ENCODE measurements at regions not wholly inside any gene's neighbourhood (a gene's known extent, or its start where the extent isn't known, plus 50 kb on each side); places are given as distances from the start of the nearest gene placed in this dataset.
"Not testable (repeated sequence)": the region's sequence is repeated elsewhere in the genome, so short reads cannot be mapped to it uniquely, and the experiment has no call there.

DNA sequence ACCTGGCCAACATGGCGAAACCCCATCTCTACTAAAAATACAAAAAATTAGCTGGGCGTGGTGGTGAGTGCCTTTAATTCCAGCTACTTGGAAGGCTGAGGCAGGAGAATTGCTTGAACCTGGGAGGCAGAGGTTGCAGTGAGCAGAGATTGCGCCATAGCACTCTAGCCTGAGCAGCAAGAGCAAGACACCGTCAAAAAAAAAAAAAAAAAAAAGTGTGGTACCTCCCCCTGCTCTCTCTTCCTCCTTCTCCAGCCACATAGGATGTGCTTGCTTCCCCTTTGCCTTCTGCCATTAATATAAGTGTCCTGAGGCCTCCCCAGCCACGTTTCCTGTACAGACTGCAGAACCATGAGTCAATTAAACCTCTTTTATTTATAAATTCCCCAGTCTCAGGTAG lies 226.8 kb downstream of the CYP26B1 start:
- not testable (repeated sequence) for ATAC-seq, DNase-seq, H3K4me3 Mint-ChIP-seq, H3K27ac Mint-ChIP-seq, H3K4me1 Mint-ChIP-seq, H3K9me3 Mint-ChIP-seq
- H3K27me3 Mint-ChIP-seq, result peaks cover 13% of the 10 kb centered on the region

- Mint-ChIP-seq H3K4me1 (no peaks in the 10 kb centered on the region), H3K9me3 (peaks cover 0 to 7% of the 10 kb centered on the region in 2 donors), H3K27ac (no peak overlapping the region), H3K4me3 (no peak overlapping the region), H3K27me3 (peaks cover 15% of the 10 kb centered on the region)
- no peak for DNase-seq
- ATAC-seq, result no peak
Observed at GRCh38 chr2:71919708-71920107, 228.0 kb downstream of the CYP26B1 start.

GRCh38 chr2:71910277-71910676 lies 237.4 kb downstream of the CYP26B1 start:
- Mint-ChIP-seq H3K4me3 (no peak overlapping the region), H3K4me1 (no peaks in the 10 kb centered on the region), H3K27me3 (peaks cover 17% of the 10 kb centered on the region), H3K27ac (no peak overlapping the region), H3K9me3 (peaks cover 13 to 17% of the 10 kb centered on the region in 2 donors)
- DNase-seq, result no peak
- ATAC-seq, result no peak

DNA sequence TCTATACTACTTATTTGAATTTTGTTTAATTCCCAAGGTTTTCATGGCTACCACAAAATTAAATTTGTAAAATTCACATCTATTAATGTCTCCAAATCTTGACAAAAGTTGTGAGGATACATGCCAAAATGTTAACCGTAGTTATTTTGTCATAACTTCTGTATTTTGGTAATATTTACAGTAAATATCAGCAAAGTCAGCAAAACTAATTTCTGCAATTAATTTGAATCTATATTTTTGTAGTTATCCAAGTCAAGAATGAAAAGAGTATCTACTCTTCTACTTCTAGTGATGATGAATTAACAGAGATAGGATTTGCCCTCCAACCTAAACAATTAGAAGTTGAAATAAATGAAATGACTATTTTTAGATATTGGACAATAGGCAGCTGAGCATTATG lies 238.9 kb downstream of the CYP26B1 start:
- peaks cover 13 to 17% of the 10 kb centered on the region in 2 donors for H3K9me3 Mint-ChIP-seq
- no peak for ATAC-seq
- DNase-seq, result no peak
- peaks cover 27% of the 10 kb centered on the region for H3K27me3 Mint-ChIP-seq
- no peaks in the 10 kb centered on the region for H3K4me1 Mint-ChIP-seq
- no peak overlapping the region for H3K4me3 Mint-ChIP-seq
- H3K27ac Mint-ChIP-seq, result no peak overlapping the region

- H3K9me3 Mint-ChIP-seq, result peaks cover 13 to 17% of the 10 kb centered on the region in 2 donors
- H3K4me3 Mint-ChIP-seq, result no peak overlapping the region
- H3K4me1 Mint-ChIP-seq, result no peaks in the 10 kb centered on the region
Observed at GRCh38 chr2:71907503-71907902, 240.2 kb downstream of the CYP26B1 start.

GRCh38 chr2:71906357-71906973 lies 241.2 kb downstream of the CYP26B1 start:
- no peaks in the 10 kb centered on the region for H3K4me1 Mint-ChIP-seq
- peaks cover 34% of the 10 kb centered on the region for H3K27me3 Mint-ChIP-seq
- peaks cover 13 to 17% of the 10 kb centered on the region in 2 donors for H3K9me3 Mint-ChIP-seq
- H3K27ac Mint-ChIP-seq, result no peak overlapping the region
- no peak overlapping the region for H3K4me3 Mint-ChIP-seq
- no peak for DNase-seq
- no peak for ATAC-seq

More at GRCh38 chr2:71907503-71907902, 240.2 kb downstream of the CYP26B1 start:
- H3K27ac Mint-ChIP-seq, result no peak overlapping the region
- H3K27me3 Mint-ChIP-seq, result peaks cover 27% of the 10 kb centered on the region
- no peak for ATAC-seq
- DNase-seq, result no peak

GRCh38 chr2:71905205-71905604 lies 242.5 kb downstream of the CYP26B1 start:
- no peak overlapping the region for H3K4me3 Mint-ChIP-seq
- peaks cover 34% of the 10 kb centered on the region for H3K27me3 Mint-ChIP-seq
- H3K27ac Mint-ChIP-seq, result no peak overlapping the region
- H3K4me1 Mint-ChIP-seq, result no peaks in the 10 kb centered on the region
- DNase-seq (no peak), ATAC-seq (no peak)
- H3K9me3 Mint-ChIP-seq, result peaks cover 13% of the 10 kb centered on the region in 2 donors

GRCh38 chr2:71903841-71904240 lies 243.8 kb downstream of the CYP26B1 start:
- Mint-ChIP-seq H3K27me3 (peaks cover 44% of the 10 kb centered on the region), H3K27ac (no peak overlapping the region), H3K9me3 (no peaks in the 10 kb centered on the region), H3K4me3 (no peak overlapping the region), H3K4me1 (no peaks in the 10 kb centered on the region)
- ATAC-seq, result no peak
- no peak for DNase-seq

- H3K4me3 Mint-ChIP-seq, result no peak overlapping the region
- ATAC-seq, result no peak
- H3K27ac Mint-ChIP-seq, result no peak overlapping the region
- no peaks in the 10 kb centered on the region for H3K9me3 Mint-ChIP-seq
- H3K27me3 Mint-ChIP-seq, result peaks cover 44% of the 10 kb centered on the region
- no peaks in the 10 kb centered on the region for H3K4me1 Mint-ChIP-seq
- DNase-seq, result no peak
Observed at GRCh38 chr2:71901466-71901865, 246.2 kb downstream of the CYP26B1 start.

DNA sequence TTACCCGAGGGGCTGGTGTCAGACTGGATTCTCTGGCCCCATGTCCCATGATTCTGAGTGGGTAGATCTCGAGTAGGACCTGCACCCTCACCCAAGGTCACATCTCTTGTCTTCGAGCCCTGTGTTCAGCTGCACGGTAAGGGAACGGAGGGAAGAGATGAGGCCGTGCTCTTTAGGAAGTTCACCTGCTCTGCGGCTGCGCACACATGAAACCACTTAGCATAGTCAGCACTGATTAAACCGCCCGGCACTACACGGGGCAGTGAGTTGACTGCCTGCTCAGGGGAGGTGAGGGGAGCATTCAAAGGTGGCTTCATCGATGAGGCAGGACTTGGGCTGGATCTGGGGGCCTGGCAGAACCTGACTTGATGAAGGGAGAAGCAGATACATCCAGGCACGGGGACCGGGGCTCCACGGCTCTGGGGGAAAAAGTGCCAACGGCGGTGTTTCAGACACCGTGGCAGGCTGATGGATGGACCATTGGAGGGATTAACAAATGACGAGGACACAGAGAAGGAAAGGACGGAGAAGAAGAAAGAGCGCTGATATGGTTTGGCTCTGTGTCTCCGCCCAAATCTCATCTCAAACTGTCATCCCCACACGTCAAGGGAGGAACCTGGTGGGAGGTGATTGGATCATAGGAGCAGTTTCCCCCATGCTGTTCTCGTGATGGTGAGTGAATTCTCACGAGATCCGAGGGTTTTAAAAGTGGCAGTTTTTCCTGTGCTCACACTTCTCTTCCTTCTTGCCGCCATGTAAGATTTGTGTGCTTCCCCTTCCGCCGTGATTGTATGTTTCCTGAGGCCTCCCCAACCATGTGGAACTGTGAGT lies 248.6 kb downstream of the CYP26B1 start:
- Mint-ChIP-seq H3K27me3 (peaks cover 31% of the 10 kb centered on the region), H3K4me3 (no peak overlapping the region), H3K9me3 (no peaks in the 10 kb centered on the region), H3K4me1 (no peaks in the 10 kb centered on the region), H3K27ac (no peak overlapping the region)
- ATAC-seq (no peak), DNase-seq (no peak)

DNA sequence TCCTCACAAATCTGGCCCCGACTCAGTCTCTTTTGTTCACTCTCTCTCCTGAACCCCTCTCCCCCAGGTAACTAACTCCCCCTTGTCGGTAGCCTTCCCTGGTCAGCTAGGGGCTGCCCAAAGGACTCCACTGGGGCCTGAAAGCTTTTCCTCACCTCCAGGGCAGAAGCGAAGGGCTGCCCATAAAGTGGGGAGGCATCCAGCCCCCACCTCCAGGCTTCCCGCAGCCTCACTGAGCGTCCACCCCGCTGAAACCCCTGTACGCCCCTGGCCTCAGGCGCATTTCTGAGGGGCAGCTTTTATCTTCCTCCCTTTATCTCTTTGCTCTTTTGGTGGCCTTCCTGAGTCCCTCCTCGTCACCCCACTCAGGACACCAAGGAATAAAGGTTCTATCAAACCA lies 249.3 kb downstream of the CYP26B1 start:
- Mint-ChIP-seq H3K9me3 (no peaks in the 10 kb centered on the region), H3K27ac (no peak overlapping the region), H3K27me3 (peaks cover 31% of the 10 kb centered on the region), H3K4me1 (no peaks in the 10 kb centered on the region), H3K4me3 (no peak overlapping the region)
- DNase-seq (no peak), ATAC-seq (no peak)

- no peak for DNase-seq
- Mint-ChIP-seq H3K4me1 (no peaks in the 10 kb centered on the region), H3K27ac (no peak overlapping the region), H3K27me3 (peaks cover 34% of the 10 kb centered on the region), H3K4me3 (no peak overlapping the region), H3K9me3 (no peaks in the 10 kb centered on the region)
- no peak for ATAC-seq
Observed at GRCh38 chr2:71897836-71898235, 249.8 kb downstream of the CYP26B1 start.

- H3K9me3 Mint-ChIP-seq, result no peaks in the 10 kb centered on the region
- no peak for ATAC-seq
- H3K4me3 Mint-ChIP-seq, result no peak overlapping the region
- H3K4me1 Mint-ChIP-seq, result no peaks in the 10 kb centered on the region
- no peak for DNase-seq
- no peak overlapping the region for H3K27ac Mint-ChIP-seq
- peaks cover 39% of the 10 kb centered on the region for H3K27me3 Mint-ChIP-seq
Observed at GRCh38 chr2:71897137-71897480, 250.6 kb downstream of the CYP26B1 start.

DNA sequence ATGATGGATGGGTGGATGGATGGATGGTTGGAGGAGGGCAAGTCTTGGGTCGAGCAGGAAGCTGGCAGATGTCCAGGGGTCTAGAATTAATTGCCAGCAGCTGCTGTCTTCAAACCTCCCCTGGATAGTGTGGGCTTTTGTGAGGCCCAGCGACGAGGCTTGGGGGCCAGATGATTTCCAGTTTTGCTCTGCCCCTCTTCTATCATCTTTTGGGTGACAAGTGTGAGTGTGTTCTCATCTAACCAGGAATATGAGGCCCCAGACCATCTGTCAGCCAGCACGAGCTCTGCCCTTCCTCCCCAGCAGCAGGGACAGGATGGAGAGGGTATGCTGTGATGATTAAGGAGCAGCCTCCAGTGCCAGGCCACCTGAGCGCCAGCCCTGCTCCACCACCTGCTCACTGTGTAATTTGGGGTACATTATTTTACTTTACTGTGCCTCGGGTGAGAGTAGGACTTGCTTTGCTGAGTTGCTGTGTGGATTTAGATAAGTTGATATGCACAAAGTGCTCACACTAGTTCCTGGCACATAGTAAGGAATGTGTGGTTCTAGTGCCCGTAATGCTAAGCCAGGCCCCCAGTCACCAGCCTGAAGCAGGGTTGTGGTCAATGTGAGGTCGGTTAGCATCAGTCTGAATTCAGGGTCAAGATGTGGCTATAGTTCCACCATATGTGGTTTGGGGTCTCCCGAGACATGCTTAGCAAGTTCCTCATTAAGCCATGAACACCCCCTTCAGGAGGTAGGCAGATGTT lies 251.1 kb downstream of the CYP26B1 start:
- Mint-ChIP-seq H3K9me3 (no peaks in the 10 kb centered on the region), H3K4me1 (no peaks in the 10 kb centered on the region), H3K4me3 (no peak overlapping the region), H3K27me3 (peaks cover 39% of the 10 kb centered on the region), H3K27ac (no peak overlapping the region)
- DNase-seq (no peak), ATAC-seq (no peak)

- peaks cover 48% of the 10 kb centered on the region for H3K27me3 Mint-ChIP-seq
- no peaks in the 10 kb centered on the region for H3K4me1 Mint-ChIP-seq
- no peak overlapping the region for H3K4me3 Mint-ChIP-seq
- ATAC-seq (no peak), DNase-seq (no peak)
- H3K27ac Mint-ChIP-seq, result peak overlapping the region; percentile 6 to 45
- no peaks in the 10 kb centered on the region for H3K9me3 Mint-ChIP-seq
Observed at GRCh38 chr2:71895320-71896161, 252.1 kb downstream of the CYP26B1 start.
